Fibroblast of lung (primary cell): ENCODE measurements at regions not wholly inside any gene's neighbourhood (a gene's known extent, or its start where the extent isn't known, plus 50 kb on each side); places are given as distances from the start of the nearest gene placed in this dataset.

Source experiments
- DNase-seq, 2 donors: peaks; one replicate each; pipeline versions ENCODE4 v3.0.0 to v3.0.0-alpha.2; 2010; ENCODE audit warnings: low read depth in 2 of 2
- H2AFZ ChIP-seq: 2 replicates; pipeline ENCODE4 v1.5.1; 2012; ENCODE audit warnings: low read length, control low read depth, inconsistent platforms
- H3K27ac ChIP-seq: 2 replicates; pipeline ENCODE4 v1.5.1; 2011; ENCODE audit warnings: low read length, control low read depth; ENCODE audit not compliant: insufficient read depth
- H3K27me3 ChIP-seq: 2 replicates; pipeline ENCODE4 v1.5.1; 2011; ENCODE audit warnings: mild to moderate bottlenecking, low read length; ENCODE audit not compliant: control insufficient read depth, insufficient read depth
- H3K36me3 ChIP-seq: 2 replicates; pipeline ENCODE4 v1.5.1; 2011; ENCODE audit warnings: low read length; ENCODE audit not compliant: control insufficient read depth, insufficient read depth
- H3K4me1 ChIP-seq: 2 replicates; pipeline ENCODE4 v1.5.1; 2011; ENCODE audit warnings: low read length; ENCODE audit not compliant: control insufficient read depth, insufficient read depth; ENCODE audit errors: extremely low read depth
- H3K4me2 ChIP-seq: 2 replicates; pipeline ENCODE4 v1.5.1; 2011; ENCODE audit warnings: low read length, control low read depth; ENCODE audit not compliant: insufficient read depth; ENCODE audit errors: extremely low read depth
- H3K4me3 ChIP-seq, 4 experiments: fragments of 200-600 bp in 1 of 4; sonication (generic) in 1 of 4; replicated peaks in 1 of 4; 2 replicates each; pipeline ENCODE4 v1.5.1; 2011 to 2016; ENCODE audit warnings: low read length in 4 of 4, low read depth in 3 of 4, mild to moderate bottlenecking in 3 of 4, control low read depth in 2 of 4, inconsistent platforms in 1 of 4, mixed read lengths in 1 of 4; ENCODE audit not compliant: insufficient read depth in 1 of 4; ENCODE audit errors: control extremely low read depth in 1 of 4
- H3K79me2 ChIP-seq: 2 replicates; pipeline ENCODE4 v1.5.1; 2012; ENCODE audit warnings: mild to moderate bottlenecking, low read length, inconsistent platforms; ENCODE audit not compliant: control insufficient read depth, insufficient read depth
- H3K9ac ChIP-seq: 2 replicates; pipeline ENCODE4 v1.5.1; 2011; ENCODE audit warnings: mild to moderate bottlenecking, low read length, control low read depth; ENCODE audit not compliant: insufficient read depth
- H3K9me3 ChIP-seq: 2 replicates; pipeline ENCODE4 v1.5.1; 2012; ENCODE audit warnings: low read depth, low read length; ENCODE audit not compliant: control insufficient read depth, insufficient read depth
- H4K20me1 ChIP-seq: 2 replicates; pipeline ENCODE4 v1.5.1; 2011; ENCODE audit warnings: low read length; ENCODE audit not compliant: control insufficient read depth, insufficient read depth; ENCODE audit errors: extremely low read depth
- EZH2 ChIP-seq: IDR thresholded peaks from 2 replicates; pipeline ENCODE4 v1.5.1; 2012; ENCODE audit warnings: low read length, control low read depth, mild to moderate bottlenecking; ENCODE audit errors: missing control alignments
- TF ChIP-seq, protein P1 (sequence below), 2 donors: IDR thresholded peaks in 1 of 2; conservative IDR thresholded peaks in 1 of 2; 1 replicate in 1 of 2; 2 replicates in 1 of 2; pipeline ENCODE4 v1.5.1; 2011 to 2012; ENCODE audit warnings: low read length in 2 of 2, control low read depth in 1 of 2, inconsistent platforms in 1 of 2, low read depth in 1 of 2, mild to moderate bottlenecking in 1 of 2

DNA sequence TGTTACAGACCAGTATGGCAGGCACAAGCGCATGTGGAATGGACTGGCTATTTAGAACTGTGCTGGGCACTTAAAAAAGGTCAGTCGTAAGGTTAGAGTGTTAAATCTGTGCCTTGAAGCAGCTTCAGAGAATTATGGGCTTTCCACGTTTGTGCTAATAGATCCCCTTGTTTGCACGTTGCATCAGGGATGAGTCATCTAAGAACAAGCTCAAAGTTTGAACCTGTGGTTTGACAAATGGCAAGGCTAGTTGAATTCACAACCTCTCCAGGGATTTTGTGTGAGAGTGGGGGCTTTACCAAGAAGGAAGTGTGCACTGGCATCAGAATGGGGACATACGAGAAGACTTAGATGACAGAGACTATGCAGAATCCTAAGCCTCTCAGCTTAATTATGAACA lies 249.6 kb downstream of the IRX1 start:
- no peaks in the 10 kb centered on the region for H3K36me3 ChIP-seq
- H3K9ac ChIP-seq = no peak overlapping the region

DNA sequence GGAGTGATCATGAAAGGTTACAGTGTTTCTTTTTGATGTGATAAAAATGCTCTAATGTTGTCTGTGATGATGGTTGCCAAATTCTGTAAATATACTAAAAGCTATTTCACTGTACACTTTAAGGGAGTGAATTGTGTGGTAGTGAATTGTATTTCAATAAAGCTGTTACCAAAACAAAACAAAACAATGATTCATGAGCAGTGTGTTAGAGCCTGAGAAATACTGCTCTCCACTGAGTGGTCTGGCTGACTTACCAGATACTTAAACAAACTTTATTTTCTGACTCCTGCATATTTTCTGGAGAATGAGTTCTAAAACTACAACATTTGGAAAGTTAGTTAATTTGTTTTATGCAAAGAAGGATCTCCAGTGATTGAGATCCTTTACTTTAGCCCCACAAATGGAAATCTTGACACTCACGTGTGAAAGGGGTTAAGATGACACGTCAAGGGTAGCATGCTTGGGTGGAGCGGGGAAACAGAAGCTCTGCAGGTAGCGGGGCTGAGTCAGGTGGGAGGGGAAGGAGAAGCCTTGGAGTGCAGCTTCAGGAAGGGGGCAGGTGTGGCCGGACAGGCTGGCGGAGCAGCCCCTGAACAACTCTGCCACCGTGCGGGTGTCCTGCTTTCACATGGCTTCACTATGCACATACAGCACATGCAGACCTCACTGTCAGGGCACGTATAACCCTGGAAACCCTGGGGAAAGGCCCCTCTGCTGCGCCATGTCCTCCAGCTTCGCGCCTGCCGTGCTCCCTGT lies 256.7 kb downstream of the IRX1 start:
- Histone ChIP-seq H3K4me3 (no peak overlapping the region), H3K4me2 (no peak overlapping the region), H3K27ac (no peak overlapping the region), H3K36me3 (no peaks in the 10 kb centered on the region), H2AFZ (no peak overlapping the region), H4K20me1 (no peaks in the 10 kb centered on the region), H3K9me3 (no peaks in the 10 kb centered on the region), H3K27me3 (no peaks in the 10 kb centered on the region), H3K4me1 (no peaks in the 10 kb centered on the region), H3K79me2 (no peaks in the 10 kb centered on the region), H3K9ac (no peak overlapping the region)
- no peak for DNase-seq
- TF ChIP-seq, protein P1, sequence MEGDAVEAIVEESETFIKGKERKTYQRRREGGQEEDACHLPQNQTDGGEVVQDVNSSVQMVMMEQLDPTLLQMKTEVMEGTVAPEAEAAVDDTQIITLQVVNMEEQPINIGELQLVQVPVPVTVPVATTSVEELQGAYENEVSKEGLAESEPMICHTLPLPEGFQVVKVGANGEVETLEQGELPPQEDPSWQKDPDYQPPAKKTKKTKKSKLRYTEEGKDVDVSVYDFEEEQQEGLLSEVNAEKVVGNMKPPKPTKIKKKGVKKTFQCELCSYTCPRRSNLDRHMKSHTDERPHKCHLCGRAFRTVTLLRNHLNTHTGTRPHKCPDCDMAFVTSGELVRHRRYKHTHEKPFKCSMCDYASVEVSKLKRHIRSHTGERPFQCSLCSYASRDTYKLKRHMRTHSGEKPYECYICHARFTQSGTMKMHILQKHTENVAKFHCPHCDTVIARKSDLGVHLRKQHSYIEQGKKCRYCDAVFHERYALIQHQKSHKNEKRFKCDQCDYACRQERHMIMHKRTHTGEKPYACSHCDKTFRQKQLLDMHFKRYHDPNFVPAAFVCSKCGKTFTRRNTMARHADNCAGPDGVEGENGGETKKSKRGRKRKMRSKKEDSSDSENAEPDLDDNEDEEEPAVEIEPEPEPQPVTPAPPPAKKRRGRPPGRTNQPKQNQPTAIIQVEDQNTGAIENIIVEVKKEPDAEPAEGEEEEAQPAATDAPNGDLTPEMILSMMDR (conservative IDR thresholded peaks at IDR 0.05 in 1 of 2, IDR thresholded peaks at IDR 0.05 in 1 of 2; ENCODE audit: low read depth in 1 of 2, low read length in 2 of 2) = no peak
- TF ChIP-seq EZH2 = no peak

More for the DNA sequence above, 249.6 kb downstream of the IRX1 start:
- Histone ChIP-seq H2AFZ (no peak overlapping the region), H3K9me3 (no peaks in the 10 kb centered on the region), H3K4me3 (no peak overlapping the region), H3K79me2 (no peaks in the 10 kb centered on the region), H3K4me1 (no peaks in the 10 kb centered on the region), H3K27ac (no peak overlapping the region), H3K4me2 (no peak overlapping the region), H4K20me1 (no peaks in the 10 kb centered on the region), H3K27me3 (no peaks in the 10 kb centered on the region)
- TF ChIP-seq, protein P1 (conservative IDR thresholded peaks at IDR 0.05 in 1 of 2, IDR thresholded peaks at IDR 0.05 in 1 of 2; ENCODE audit: low read depth in 1 of 2, low read length in 2 of 2) = no peak
- TF ChIP-seq EZH2 = no peak
- peak in 1 of 2 donors; percentile 7 for DNase-seq

DNA sequence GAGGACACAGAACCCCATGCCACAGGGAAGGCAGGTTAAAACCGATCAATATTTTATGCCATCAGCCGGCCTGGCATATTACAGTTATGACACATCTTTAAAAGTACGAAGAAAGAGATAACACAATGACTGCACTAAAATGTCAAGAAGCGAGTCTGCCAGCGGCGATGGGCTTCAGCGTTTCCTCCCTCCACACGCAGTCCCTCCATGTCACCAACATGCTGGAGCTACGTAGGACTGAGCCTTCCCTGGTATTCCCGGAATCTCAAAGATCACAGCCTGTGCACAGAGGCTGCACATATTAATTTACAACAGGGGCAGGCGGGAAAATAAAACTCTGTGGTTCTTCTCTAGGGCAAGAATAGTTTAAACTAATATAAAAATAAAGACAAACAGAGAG lies 257.7 kb downstream of the IRX1 start:
- H3K4me1 ChIP-seq = no peaks in the 10 kb centered on the region
- no peaks in the 10 kb centered on the region for H4K20me1 ChIP-seq
- no peaks in the 10 kb centered on the region for H3K27me3 ChIP-seq
- DNase-seq = no peak
- H3K9me3 ChIP-seq = no peaks in the 10 kb centered on the region
- TF ChIP-seq, protein P1 (conservative IDR thresholded peaks at IDR 0.05 in 1 of 2, IDR thresholded peaks at IDR 0.05 in 1 of 2; ENCODE audit: low read depth in 1 of 2, low read length in 2 of 2) = no peak
- TF ChIP-seq EZH2 = no peak
- no peak overlapping the region for H3K9ac ChIP-seq
- no peaks in the 10 kb centered on the region for H3K79me2 ChIP-seq
- no peak overlapping the region for H3K4me3 ChIP-seq
- no peaks in the 10 kb centered on the region for H3K36me3 ChIP-seq
- H3K27ac ChIP-seq = no peak overlapping the region
- H3K4me2 ChIP-seq = no peak overlapping the region
- no peak overlapping the region for H2AFZ ChIP-seq
